T-helper 1 cell treated with Interleukin-12 subunit alpha and Interleukin-12 subunit beta and Interleukin-4 antibody, amounts not matched to agents 30 μg/mL and 1 μg/mL, for 36 hours (primary cell): ENCODE measurements at regions not wholly inside any gene's neighbourhood (a gene's known extent, or its start where the extent isn't known, plus 50 kb on each side); places are given as distances from the start of the nearest gene placed in this dataset.
"Not testable (repeated sequence)": the region's sequence is repeated elsewhere in the genome, so short reads cannot be mapped to it uniquely, and the experiment has no call there.

Source experiments
- H3K27ac Mint-ChIP-seq: one replicate; pipeline ENCODE4 v1.8.0; 2021; ENCODE audit warnings: mild to moderate bottlenecking, mixed read lengths
- H3K27me3 Mint-ChIP-seq: one replicate; pipeline ENCODE4 v1.8.0; 2021; ENCODE audit warnings: low read depth, mixed read lengths
- H3K36me3 Mint-ChIP-seq: one replicate; pipeline ENCODE4 v1.8.0; 2021; ENCODE audit warnings: low read depth, mixed read lengths
- H3K4me1 Mint-ChIP-seq: one replicate; pipeline ENCODE4 v1.8.0; 2021; ENCODE audit warnings: low read depth, mixed read lengths
- H3K4me3 Mint-ChIP-seq: one replicate; pipeline ENCODE4 v1.8.0; 2021; ENCODE audit warnings: mild to moderate bottlenecking, moderate library complexity, mixed read lengths
- H3K9me3 Mint-ChIP-seq: one replicate; pipeline ENCODE4 v1.8.0; 2021; ENCODE audit warnings: mixed read lengths

- Mint-ChIP-seq H3K9me3 (no peaks in the 10 kb centered on the region), H3K36me3 (no peaks in the 10 kb centered on the region), H3K4me1 (no peaks in the 10 kb centered on the region), H3K27me3 (no peaks in the 10 kb centered on the region), H3K4me3 (no peak overlapping the region), H3K27ac (no peak overlapping the region)
Observed at GRCh38 chr6:145081677-145082076, 653.6 kb downstream of the EPM2A start.

- no peaks in the 10 kb centered on the region for H3K9me3 Mint-ChIP-seq
- H3K27ac Mint-ChIP-seq, result no peak overlapping the region
- no peaks in the 10 kb centered on the region for H3K4me1 Mint-ChIP-seq
- H3K36me3 Mint-ChIP-seq, result no peaks in the 10 kb centered on the region
- no peaks in the 10 kb centered on the region for H3K27me3 Mint-ChIP-seq
- H3K4me3 Mint-ChIP-seq, result no peak overlapping the region
Observed at GRCh38 chr6:145082359-145082758, 653.0 kb downstream of the EPM2A start.

- no peak overlapping the region for H3K27ac Mint-ChIP-seq
Observed at GRCh38 chr6:145086197-145086596, 649.1 kb downstream of the EPM2A start.

GRCh38 chr6:145087034-145087433 is 648.3 kb downstream of the EPM2A start:
- H3K9me3 Mint-ChIP-seq, result no peaks in the 10 kb centered on the region
- H3K27ac Mint-ChIP-seq, result no peak overlapping the region
- H3K4me1 Mint-ChIP-seq, result no peaks in the 10 kb centered on the region
- H3K4me3 Mint-ChIP-seq, result no peak overlapping the region
- H3K27me3 Mint-ChIP-seq, result no peaks in the 10 kb centered on the region
- H3K36me3 Mint-ChIP-seq, result no peaks in the 10 kb centered on the region

More at GRCh38 chr6:145086197-145086596, 649.1 kb downstream of the EPM2A start:
- no peaks in the 10 kb centered on the region for H3K9me3 Mint-ChIP-seq
- H3K4me1 Mint-ChIP-seq, result no peaks in the 10 kb centered on the region
- H3K27me3 Mint-ChIP-seq, result no peaks in the 10 kb centered on the region
- H3K4me3 Mint-ChIP-seq, result no peak overlapping the region
- no peaks in the 10 kb centered on the region for H3K36me3 Mint-ChIP-seq

GRCh38 chr6:145090801-145091585 is 644.3 kb downstream of the EPM2A start:
- Mint-ChIP-seq H3K9me3 (no peaks in the 10 kb centered on the region), H3K27ac (no peak overlapping the region), H3K4me3 (no peak overlapping the region), H3K27me3 (no peaks in the 10 kb centered on the region), H3K36me3 (no peaks in the 10 kb centered on the region), H3K4me1 (no peaks in the 10 kb centered on the region)

- no peaks in the 10 kb centered on the region for H3K9me3 Mint-ChIP-seq
- no peak overlapping the region for H3K4me3 Mint-ChIP-seq
- no peaks in the 10 kb centered on the region for H3K36me3 Mint-ChIP-seq
- H3K27me3 Mint-ChIP-seq, result no peaks in the 10 kb centered on the region
- no peaks in the 10 kb centered on the region for H3K4me1 Mint-ChIP-seq
- H3K27ac Mint-ChIP-seq, result no peak overlapping the region
Observed at GRCh38 chr6:145091586-145092142, 643.7 kb downstream of the EPM2A start.

- Mint-ChIP-seq H3K4me1 (no peaks in the 10 kb centered on the region), H3K4me3 (no peak overlapping the region), H3K27me3 (no peaks in the 10 kb centered on the region), H3K36me3 (no peaks in the 10 kb centered on the region), H3K9me3 (peaks cover under 1% of the 10 kb centered on the region), H3K27ac (no peak overlapping the region)
Observed at GRCh38 chr6:145092554-145092953, 642.8 kb downstream of the EPM2A start.

- H3K9me3 Mint-ChIP-seq, result peaks cover 5% of the 10 kb centered on the region
- H3K36me3 Mint-ChIP-seq, result no peaks in the 10 kb centered on the region
- no peaks in the 10 kb centered on the region for H3K27me3 Mint-ChIP-seq
- no peaks in the 10 kb centered on the region for H3K4me1 Mint-ChIP-seq
- no peak overlapping the region for H3K4me3 Mint-ChIP-seq
- H3K27ac Mint-ChIP-seq, result no peak overlapping the region
Observed at GRCh38 chr6:145093226-145093625, 642.1 kb downstream of the EPM2A start.

GRCh38 chr6:145096846-145097245 is 638.5 kb downstream of the EPM2A start:
- Mint-ChIP-seq H3K4me1 (no peaks in the 10 kb centered on the region), H3K4me3 (no peak overlapping the region), H3K27ac (no peak overlapping the region), H3K27me3 (no peaks in the 10 kb centered on the region), H3K36me3 (no peaks in the 10 kb centered on the region), H3K9me3 (peaks cover 8% of the 10 kb centered on the region)

GRCh38 chr6:145098127-145098526 is 637.2 kb downstream of the EPM2A start:
- H3K36me3 Mint-ChIP-seq, H3K27me3 Mint-ChIP-seq, H3K4me3 Mint-ChIP-seq, H3K9me3 Mint-ChIP-seq, H3K4me1 Mint-ChIP-seq, H3K27ac Mint-ChIP-seq: not testable (repeated sequence)

GRCh38 chr6:145099713-145100112 is 635.6 kb downstream of the EPM2A start:
- Mint-ChIP-seq H3K9me3 (peaks cover 8% of the 10 kb centered on the region), H3K27me3 (no peaks in the 10 kb centered on the region), H3K4me1 (no peaks in the 10 kb centered on the region), H3K36me3 (no peaks in the 10 kb centered on the region), H3K4me3 (no peak overlapping the region), H3K27ac (no peak overlapping the region)

GRCh38 chr6:145110109-145110508 is 625.2 kb downstream of the EPM2A start:
- no peaks in the 10 kb centered on the region for H3K36me3 Mint-ChIP-seq
- H3K9me3 Mint-ChIP-seq, result no peaks in the 10 kb centered on the region
- H3K4me1 Mint-ChIP-seq, result no peaks in the 10 kb centered on the region
- H3K4me3 Mint-ChIP-seq, result no peak overlapping the region
- no peak overlapping the region for H3K27ac Mint-ChIP-seq
- H3K27me3 Mint-ChIP-seq, result peaks cover 12% of the 10 kb centered on the region

GRCh38 chr6:145111407-145111806 is 623.9 kb downstream of the EPM2A start:
- H3K27ac Mint-ChIP-seq, H3K9me3 Mint-ChIP-seq, H3K36me3 Mint-ChIP-seq, H3K4me3 Mint-ChIP-seq, H3K4me1 Mint-ChIP-seq: not testable (repeated sequence)
- H3K27me3 Mint-ChIP-seq, result peaks cover 12% of the 10 kb centered on the region

- Mint-ChIP-seq H3K27me3 (peaks cover 12% of the 10 kb centered on the region), H3K4me1 (no peaks in the 10 kb centered on the region)
Observed at GRCh38 chr6:145112711-145113148, 622.6 kb downstream of the EPM2A start.

GRCh38 chr6:145115638-145116037 is 619.7 kb downstream of the EPM2A start:
- Mint-ChIP-seq H3K36me3 (no peaks in the 10 kb centered on the region), H3K27me3 (peaks cover 12% of the 10 kb centered on the region), H3K4me3 (no peak overlapping the region), H3K9me3 (no peaks in the 10 kb centered on the region), H3K27ac (no peak overlapping the region), H3K4me1 (no peaks in the 10 kb centered on the region)

More at GRCh38 chr6:145112711-145113148, 622.6 kb downstream of the EPM2A start:
- Mint-ChIP-seq H3K4me3 (no peak overlapping the region), H3K27ac (no peak overlapping the region), H3K36me3 (no peaks in the 10 kb centered on the region), H3K9me3 (no peaks in the 10 kb centered on the region)
